ENCODE measurements at regions not wholly inside any gene's neighbourhood (a gene's known extent, or its start where the extent isn't known, plus 50 kb on each side); places are given as distances from the start of the nearest gene placed in this dataset.
"Not testable (repeated sequence)": the region's sequence is repeated elsewhere in the genome, so short reads cannot be mapped to it uniquely, and the experiment has no call there.

GRCh38 chr4:78660559-78660958, 109.0 kb downstream of the ANXA3 start:
- no peak for DNase-seq

GRCh38 chr4:78661086-78661690, 109.6 kb downstream of the ANXA3 start:
- DNase-seq, result no peak

- DNase-seq, result no peak
Measured at GRCh38 chr4:78661921-78662521, 110.5 kb downstream of the ANXA3 start.

GRCh38 chr4:78662658-78663057, 111.1 kb downstream of the ANXA3 start:
- DNase-seq, result no peak

DNA sequence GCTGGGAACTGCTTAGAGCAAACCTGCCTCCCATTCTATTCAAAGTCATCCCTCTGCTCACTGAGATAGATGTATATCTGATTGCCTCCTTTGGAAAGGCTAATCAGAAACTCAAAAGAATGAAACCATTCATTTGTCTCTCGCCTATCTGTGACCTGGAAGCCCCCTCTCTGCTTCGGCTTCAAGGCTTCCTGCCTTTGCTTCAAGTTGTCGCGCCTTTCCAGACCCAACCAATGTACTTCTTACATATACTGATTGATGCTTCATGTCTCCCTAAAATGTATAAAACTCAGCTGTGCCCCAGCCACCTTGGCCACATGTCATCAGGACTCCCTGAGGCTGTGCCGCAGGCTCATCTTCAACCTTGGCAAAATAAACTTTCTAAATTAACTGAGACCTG, 111.9 kb upstream of the BMP2K start:
- not testable (repeated sequence) for DNase-seq

- no peak for DNase-seq
Measured at GRCh38 chr4:78665216-78665770, 110.9 kb upstream of the BMP2K start.

DNA sequence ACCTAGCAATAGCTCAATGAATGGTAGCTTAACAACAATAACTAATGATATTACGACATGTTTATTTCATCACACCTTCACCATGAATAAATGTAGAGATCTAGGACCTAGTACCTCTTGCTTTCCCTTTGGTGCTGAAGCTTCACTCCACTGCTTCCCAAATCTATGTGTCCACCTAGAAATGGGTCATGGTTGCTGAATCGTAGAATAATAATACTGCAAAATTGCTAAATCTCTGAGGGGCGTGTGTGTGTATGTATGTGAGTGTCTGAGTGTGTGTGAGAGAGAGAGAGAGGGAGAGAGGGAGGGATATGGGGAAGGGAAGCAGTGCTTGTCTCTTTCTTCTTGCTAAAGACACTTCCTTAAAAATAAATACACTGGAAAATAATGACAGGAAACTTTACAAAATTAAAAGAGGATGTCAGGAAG, 109.3 kb upstream of the BMP2K start:
- no peak for DNase-seq

- DNase-seq, result no peak
Measured at GRCh38 chr4:78667325-78667724, 108.8 kb upstream of the BMP2K start.

- DNase-seq, result no peak
Measured at GRCh38 chr4:78667764-78668163, 108.4 kb upstream of the BMP2K start.

GRCh38 chr4:78669453-78669852, 106.7 kb upstream of the BMP2K start:
- DNase-seq, result no peak

GRCh38 chr4:78671903-78672815, 104.0 kb upstream of the BMP2K start:
- no peak for DNase-seq

DNA sequence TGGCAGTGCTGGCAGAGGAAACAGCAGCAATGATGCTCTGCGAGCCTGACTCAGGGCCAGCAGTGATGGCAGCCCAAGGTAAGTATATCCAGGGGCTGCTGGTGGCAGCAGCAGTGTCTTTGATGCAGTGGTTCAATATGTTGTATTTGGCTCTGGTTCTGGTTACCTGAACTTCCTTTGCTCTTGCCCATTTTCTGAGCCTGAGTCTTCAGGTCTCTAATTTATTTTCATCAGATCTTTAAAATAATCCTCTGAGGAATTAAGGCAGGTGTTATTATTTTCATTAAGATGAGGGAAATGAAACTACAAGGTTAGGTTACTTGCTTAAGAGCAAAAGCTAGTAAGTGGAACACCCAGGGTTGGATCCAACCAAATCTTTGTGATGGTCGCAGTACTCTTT, 102.8 kb upstream of the BMP2K start:
- DNase-seq, result no peak

DNA sequence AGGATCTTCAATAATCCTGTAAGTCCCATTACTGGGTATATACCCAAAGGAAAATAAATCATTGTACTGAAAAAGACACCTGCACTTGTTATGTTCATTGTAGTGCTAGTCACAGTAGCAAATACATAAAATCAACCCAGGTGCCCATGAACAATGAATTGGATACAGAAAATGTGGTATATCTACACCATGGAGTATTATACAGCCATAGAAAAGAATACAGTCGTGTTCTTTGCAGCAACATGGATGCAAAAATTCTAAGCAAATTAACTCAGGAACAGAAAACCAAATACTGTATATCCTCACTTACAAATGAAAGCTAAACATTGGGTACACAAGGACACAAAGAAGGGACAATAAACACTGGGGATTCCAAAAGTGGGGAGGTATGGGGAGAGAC, 100.8 kb upstream of the BMP2K start:
- DNase-seq, result no peak

- no peak for DNase-seq
Measured at GRCh38 chr4:78682070-78682469, 94.1 kb upstream of the BMP2K start.

GRCh38 chr4:78683352-78683751, 92.8 kb upstream of the BMP2K start:
- no peak for DNase-seq

DNA sequence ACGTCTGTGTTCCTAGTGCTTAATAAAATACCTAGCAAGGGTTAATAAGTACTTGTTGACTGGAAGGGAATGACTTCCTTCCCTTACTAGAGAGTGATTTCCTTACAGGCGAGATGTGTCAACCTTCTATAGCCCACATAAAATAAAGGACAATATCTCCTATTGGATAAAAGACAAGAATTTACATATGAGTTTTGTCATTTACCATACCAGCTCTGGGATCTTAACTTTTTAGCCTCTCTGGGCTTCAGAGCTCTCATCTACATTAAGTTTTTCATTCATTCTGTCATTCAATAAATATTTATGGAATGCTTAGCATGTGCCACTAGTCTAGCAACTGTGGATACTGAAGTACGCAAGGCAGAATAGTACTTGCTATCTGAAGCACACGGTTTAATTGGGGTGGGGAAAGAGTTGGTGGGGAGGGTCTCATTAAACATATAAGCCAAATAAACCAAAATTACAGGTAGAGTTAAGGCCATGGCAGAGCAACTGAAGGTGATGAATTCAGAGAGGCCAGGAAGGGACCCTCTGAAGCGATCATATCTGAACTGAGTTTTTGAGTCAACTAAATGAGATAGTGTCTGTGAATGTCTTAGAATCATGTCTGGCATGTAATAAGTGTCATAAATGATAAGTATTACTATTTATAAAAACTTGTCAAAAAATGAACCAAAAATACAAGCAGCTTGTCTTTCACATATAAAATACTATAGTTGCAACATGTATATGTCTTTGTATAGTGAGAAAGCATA, 91.6 kb upstream of the BMP2K start:
- DNase-seq, result no peak

- DNase-seq, result no peak
Measured at GRCh38 chr4:78687818-78688217, 88.3 kb upstream of the BMP2K start.

DNA sequence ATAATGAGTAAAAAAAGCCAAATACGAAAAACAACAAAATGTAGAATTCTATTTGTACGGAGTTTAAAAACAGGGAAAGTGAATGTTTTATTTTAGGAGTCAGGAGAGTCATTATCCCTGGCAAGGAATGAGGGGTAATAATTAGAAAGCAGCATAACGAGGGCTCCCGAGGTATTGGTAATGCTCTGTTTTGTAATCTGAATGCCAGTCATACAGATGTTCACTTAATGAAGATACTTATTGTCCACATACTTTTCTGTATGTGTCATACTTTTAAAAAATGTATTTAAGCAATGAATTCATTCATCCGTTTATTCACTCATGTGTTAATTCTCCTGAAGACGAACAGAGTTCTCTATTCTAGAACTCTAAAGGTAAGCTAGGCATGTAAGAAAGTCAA, 87.8 kb upstream of the BMP2K start:
- DNase-seq, result no peak

DNA sequence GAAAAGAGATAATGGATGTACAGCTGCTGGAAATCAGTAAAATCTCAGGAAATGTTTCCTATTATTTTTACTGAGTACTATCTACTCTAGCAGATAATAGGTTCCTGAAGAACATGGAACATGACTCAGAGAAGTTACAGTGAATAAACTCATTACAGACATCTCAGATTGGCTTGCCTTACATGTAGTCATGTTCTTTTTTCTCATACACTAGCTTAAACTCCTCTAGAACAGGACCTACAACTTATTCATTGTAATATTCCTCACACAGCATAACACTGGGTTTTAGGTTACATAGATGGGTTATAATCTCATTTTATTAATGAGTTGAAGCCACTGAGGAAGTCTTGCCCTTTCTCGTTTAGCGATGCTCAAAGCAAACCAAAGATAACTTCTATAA, 86.9 kb upstream of the BMP2K start:
- no peak for DNase-seq

- DNase-seq, result no peak
Measured at GRCh38 chr4:78689700-78690323, 86.3 kb upstream of the BMP2K start.

GRCh38 chr4:78691334-78691754, 84.8 kb upstream of the BMP2K start:
- DNase-seq, result no peak

All from activated naive CD4-positive, alpha-beta T cell treated with Interleukin-2 at 50 U/mL for 16 hours (primary cell).